GM21529 (cell line): ENCODE measurements at regions not wholly inside any gene's neighbourhood (a gene's known extent, or its start where the extent isn't known, plus 50 kb on each side); places are given as distances from the start of the nearest gene placed in this dataset.
A peak's percentile ranks its signal among the peaks of the same experiment; 100 is the strongest.

Experiments used
- ATAC-seq: cut with Tn5 transposase; IDR thresholded peaks from one replicate; pipeline ENCODE4 v1.9.1; 2021; ENCODE audit not compliant: unreplicated experiment

- ATAC-seq = no peak
Measured at GRCh38 chr11:127895776-127896175, 691.6 kb downstream of the ETS1 start.

- no peak for ATAC-seq
Measured at GRCh38 chr11:127894316-127894715, 693.0 kb downstream of the ETS1 start.

GRCh38 chr11:127890030-127890615 is 697.2 kb downstream of the ETS1 start:
- ATAC-seq = no peak

- no peak for ATAC-seq
Measured at GRCh38 chr11:127888386-127888785, 699.0 kb downstream of the ETS1 start.

GRCh38 chr11:127875131-127875530 is 712.2 kb downstream of the ETS1 start:
- ATAC-seq = no peak

- ATAC-seq = no peak
Measured at GRCh38 chr11:127873478-127873877, 713.9 kb downstream of the ETS1 start.

GRCh38 chr11:127866109-127866508 is 721.2 kb downstream of the ETS1 start:
- ATAC-seq = no peak

GRCh38 chr11:127864861-127865260 is 722.5 kb downstream of the ETS1 start:
- ATAC-seq = no peak

GRCh38 chr11:127862406-127862805 is 725.0 kb downstream of the ETS1 start:
- ATAC-seq = no peak

GRCh38 chr11:127859941-127860354 is 727.4 kb downstream of the ETS1 start:
- ATAC-seq = no peak

GRCh38 chr11:127844876-127845275 is 742.5 kb downstream of the ETS1 start:
- no peak for ATAC-seq

- ATAC-seq = peak; percentile 88
Measured at GRCh38 chr11:127843483-127844396, 743.6 kb downstream of the ETS1 start.

GRCh38 chr11:127825183-127825582 is 762.2 kb downstream of the ETS1 start:
- no peak for ATAC-seq

GRCh38 chr11:127818625-127819024 is 768.7 kb downstream of the ETS1 start:
- no peak for ATAC-seq

- no peak for ATAC-seq
Measured at GRCh38 chr11:127816962-127817361, 770.4 kb downstream of the ETS1 start.

- no peak for ATAC-seq
Measured at GRCh38 chr11:127815331-127815730, 772.0 kb downstream of the ETS1 start.

GRCh38 chr11:127806501-127806900 is 780.9 kb downstream of the ETS1 start:
- no peak for ATAC-seq

GRCh38 chr11:127805771-127806170 is 781.6 kb downstream of the ETS1 start:
- no peak for ATAC-seq

GRCh38 chr11:127804747-127805400 is 782.5 kb downstream of the ETS1 start:
- no peak for ATAC-seq

- ATAC-seq = no peak
Measured at GRCh38 chr11:127803755-127804154, 783.6 kb downstream of the ETS1 start.

GRCh38 chr11:127800989-127801688 is 786.2 kb downstream of the ETS1 start:
- ATAC-seq = no peak
